GM23248 (cell line): ENCODE measurements at regions not wholly inside any gene's neighbourhood (a gene's known extent, or its start where the extent isn't known, plus 50 kb on each side); places are given as distances from the start of the nearest gene placed in this dataset.

Source experiments
- DNase-seq: peaks from one replicate; pipeline ENCODE4 v3.0.0-alpha.2; 2015
- H2AFZ ChIP-seq: fragments of 200-600 bp; sonication (generic); 2 replicates; pipeline ENCODE4 v1.6.1; 2016; ENCODE audit warnings: antibody characterized with exemption
- H3F3A ChIP-seq: fragments of 200-600 bp; sonication (generic); 2 replicates; pipeline ENCODE4 v1.6.1; 2016; ENCODE audit warnings: mild to moderate bottlenecking, antibody characterized with exemption, mixed run types; ENCODE audit not compliant: insufficient read depth
- H3K27ac ChIP-seq: fragments of 200-600 bp; sonication (generic); 2 replicates; pipeline ENCODE4 v1.5.1; 2016; ENCODE audit warnings: mild to moderate bottlenecking
- H3K27me3 ChIP-seq: fragments of 200-600 bp; sonication (generic); replicated peaks from 2 replicates; pipeline ENCODE4 v1.6.1; 2016; ENCODE audit warnings: mild to moderate bottlenecking; ENCODE audit not compliant: insufficient read depth
- H3K36me3 ChIP-seq: fragments of 200-600 bp; sonication (generic); 2 replicates; pipeline ENCODE4 v1.6.1; 2016; ENCODE audit warnings: low read depth, mild to moderate bottlenecking
- H3K4me1 ChIP-seq: fragments of 200-600 bp; sonication (generic); 2 replicates; pipeline ENCODE4 v1.6.1; 2016; ENCODE audit warnings: mild to moderate bottlenecking; ENCODE audit not compliant: insufficient read depth
- H3K4me2 ChIP-seq: fragments of 200-600 bp; sonication (generic); one replicate; pipeline ENCODE4 v1.6.1; 2016; ENCODE audit warnings: mild to moderate bottlenecking; ENCODE audit not compliant: unreplicated experiment
- H3K4me3 ChIP-seq: fragments of 200-600 bp; sonication (generic); 2 replicates; pipeline ENCODE4 v1.5.1; 2016; ENCODE audit warnings: mild to moderate bottlenecking
- H3K79me2 ChIP-seq: fragments of 200-600 bp; sonication (generic); 2 replicates; pipeline ENCODE4 v1.6.1; 2016; ENCODE audit warnings: mild to moderate bottlenecking; ENCODE audit not compliant: insufficient read depth
- H3K9ac ChIP-seq: fragments of 200-600 bp; sonication (generic); 2 replicates; pipeline ENCODE4 v1.6.1; 2016; ENCODE audit warnings: mild to moderate bottlenecking
- H3K9me2 ChIP-seq: fragments of 200-600 bp; sonication (generic); 2 replicates; pipeline ENCODE4 v1.6.1; 2016; ENCODE audit warnings: mixed run types, mild to moderate bottlenecking, moderate library complexity; ENCODE audit not compliant: insufficient read depth
- H3K9me3 ChIP-seq: fragments of 200-600 bp; sonication (generic); one replicate; pipeline ENCODE4 v1.6.1; 2017; ENCODE audit warnings: low read depth
- H4K20me1 ChIP-seq: fragments of 200-600 bp; sonication (generic); 2 replicates; pipeline ENCODE4 v1.6.0; 2016; ENCODE audit not compliant: insufficient read depth
- EZH2 ChIP-seq: fragments of 200-600 bp; sonication (generic); IDR thresholded peaks from 2 replicates; pipeline ENCODE4 v1.6.1; 2018; ENCODE audit warnings: antibody characterized with exemption, mild to moderate bottlenecking; ENCODE audit not compliant: insufficient read depth, poor library complexity, severe bottlenecking
- EZH2phosphoT487 ChIP-seq: fragments of 200-600 bp; sonication (generic); IDR thresholded peaks from 2 replicates; pipeline ENCODE4 v1.6.1; 2018; ENCODE audit warnings: antibody characterized with exemption, moderate library complexity, mild to moderate bottlenecking, low read depth; ENCODE audit not compliant: insufficient read depth
- WGBS, 2 experiments: methylation state at CpG; one replicate each; pipeline ENCODE4 v1.1.6; 2015 to 2017; ENCODE audit warnings: low lambda C conversion rate in 2 of 2, low coverage in 1 of 2; ENCODE audit errors: missing lambda C conversion rate in 2 of 2; 5-methylcytosine and 5-hydroxymethylcytosine counted together
- in situ Hi-C: fragments of 300-500 bp; cut with MboI; formaldehyde crosslinking; loops from 2 replicates; pipeline ENCODE4 v1.15.0; 2020

DNA sequence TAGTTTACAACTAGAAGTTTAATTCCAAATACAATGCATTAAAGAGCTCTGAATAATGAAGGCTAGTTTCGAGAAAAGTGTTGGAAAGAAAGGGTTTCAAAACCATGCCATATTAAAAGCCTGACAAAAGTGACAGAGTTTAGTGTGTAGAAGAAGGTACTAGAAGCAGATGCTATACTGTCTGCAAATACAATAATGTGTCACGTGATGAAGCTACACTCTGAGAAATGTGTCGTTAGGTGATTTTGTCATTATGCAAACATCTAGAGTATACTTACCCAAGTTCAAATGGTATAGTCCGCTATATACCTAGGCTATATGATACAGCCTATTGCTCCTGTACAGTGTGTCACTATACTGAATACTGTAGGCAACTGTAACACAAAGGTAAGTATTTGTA, 494.1 kb downstream of the TLE1 start:
- no peaks in the 10 kb centered on the region for H3K9me2 ChIP-seq
- no peaks in the 10 kb centered on the region for H3K9me3 ChIP-seq
- no peaks in the 10 kb centered on the region for H3K36me3 ChIP-seq
- no peak overlapping the region for H3K4me2 ChIP-seq
- no peaks in the 10 kb centered on the region for H3F3A ChIP-seq
- H3K27ac ChIP-seq = no peak overlapping the region
- 51 to 52% methylated on average over 4 of the region's 4 CpGs for WGBS, 2 experiments
- no peaks in the 10 kb centered on the region for H4K20me1 ChIP-seq
- no peaks in the 10 kb centered on the region for H3K79me2 ChIP-seq
- H3K27me3 ChIP-seq = no peaks in the 10 kb centered on the region
- in situ Hi-C loops = no loop called here
- no peak overlapping the region for H3K9ac ChIP-seq
- no peak for DNase-seq
- TF ChIP-seq EZH2 (no peak), EZH2phosphoT487 (no peak)
- no peaks in the 10 kb centered on the region for H3K4me1 ChIP-seq
- no peak overlapping the region for H2AFZ ChIP-seq
- no peak overlapping the region for H3K4me3 ChIP-seq

DNA sequence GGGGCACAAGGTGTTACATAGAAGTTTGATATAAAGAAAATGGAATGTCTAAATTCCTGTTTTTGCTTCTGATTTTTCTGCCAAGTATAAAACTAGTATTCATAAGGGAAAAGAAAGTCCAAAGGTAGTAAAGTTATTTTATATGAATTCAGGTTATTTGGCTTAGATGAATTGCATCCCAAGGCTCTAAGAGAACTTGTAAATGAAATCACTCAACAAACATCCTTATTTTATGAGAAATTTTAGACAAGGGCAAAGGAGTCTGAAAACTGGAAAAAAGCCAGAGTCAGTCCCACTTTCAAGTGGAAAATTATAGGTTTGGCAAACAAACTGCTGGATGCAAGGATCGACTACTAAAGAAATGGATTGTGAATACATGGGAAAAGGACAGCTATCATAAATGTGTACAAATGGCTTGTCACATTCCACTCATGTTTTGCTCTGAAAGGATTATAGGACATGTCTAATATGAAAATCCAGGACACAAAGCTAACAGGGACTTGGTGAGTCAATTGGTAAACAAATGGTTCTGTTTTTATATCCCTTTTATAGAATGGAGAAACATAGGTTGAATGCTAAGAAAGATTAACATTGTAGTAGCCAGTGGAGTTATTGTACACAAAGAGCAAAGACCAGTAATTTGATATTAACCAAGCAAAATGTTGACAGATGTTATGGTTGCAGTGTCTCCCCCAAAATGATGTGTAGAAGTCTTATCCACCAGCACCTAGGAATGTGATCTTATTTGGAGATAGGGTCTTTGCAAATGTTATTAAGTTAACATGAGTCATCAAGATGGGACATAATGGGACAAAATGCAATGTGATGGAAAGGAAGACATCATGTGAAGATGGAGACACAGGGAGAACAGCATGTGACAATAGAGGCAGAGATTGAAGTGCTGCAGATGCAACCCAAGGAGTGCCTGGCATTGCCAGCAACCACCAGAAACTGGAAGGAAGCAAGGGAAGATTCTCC, 495.7 kb downstream of the TLE1 start:
- Histone ChIP-seq H3F3A (no peaks in the 10 kb centered on the region), H3K36me3 (no peaks in the 10 kb centered on the region), H4K20me1 (no peaks in the 10 kb centered on the region), H3K27me3 (no peaks in the 10 kb centered on the region), H3K27ac (no peak overlapping the region), H3K4me2 (no peak overlapping the region), H3K9me2 (no peaks in the 10 kb centered on the region), H3K79me2 (no peaks in the 10 kb centered on the region), H3K4me3 (no peak overlapping the region), H3K9me3 (no peaks in the 10 kb centered on the region), H3K9ac (no peak overlapping the region), H2AFZ (no peak overlapping the region), H3K4me1 (no peaks in the 10 kb centered on the region)
- in situ Hi-C loops = no loop called here
- DNase-seq = no peak
- WGBS, 2 experiments = 36 to 42% methylated on average over 1 of the region's 1 CpG
- TF ChIP-seq EZH2phosphoT487 (no peak), EZH2 (no peak)

DNA sequence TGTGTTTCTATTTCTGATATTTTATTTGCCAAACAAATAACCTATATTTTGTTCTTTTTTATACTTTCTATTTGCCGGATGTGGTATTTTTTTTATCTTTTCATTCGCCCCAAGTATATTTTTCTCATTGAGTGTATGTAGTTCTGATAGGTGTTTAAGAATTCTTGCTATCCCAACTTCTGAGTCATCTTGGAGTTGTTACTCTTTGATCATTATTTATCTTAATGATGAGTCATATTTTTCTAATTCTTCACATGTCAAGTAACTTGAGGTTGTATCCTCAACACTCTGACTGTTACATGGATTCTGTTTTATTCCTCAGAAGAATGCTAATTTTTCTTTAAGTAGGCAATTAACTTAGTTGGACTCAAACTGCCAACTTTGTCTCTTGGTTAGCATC, 498.1 kb downstream of the TLE1 start:
- no peak overlapping the region for H3K4me3 ChIP-seq
- in situ Hi-C loops = no loop called here
- no peak overlapping the region for H2AFZ ChIP-seq
- H3K36me3 ChIP-seq = no peaks in the 10 kb centered on the region
- 54 to 56% methylated on average over 2 of the region's 2 CpGs for WGBS, 2 experiments
- no peaks in the 10 kb centered on the region for H3K9me3 ChIP-seq
- H3K9me2 ChIP-seq = no peaks in the 10 kb centered on the region
- no peaks in the 10 kb centered on the region for H3K79me2 ChIP-seq
- H4K20me1 ChIP-seq = no peaks in the 10 kb centered on the region
- no peak for TF ChIP-seq EZH2phosphoT487
- TF ChIP-seq EZH2 = no peak
- no peak overlapping the region for H3K4me2 ChIP-seq
- H3F3A ChIP-seq = no peaks in the 10 kb centered on the region
- no peak overlapping the region for H3K9ac ChIP-seq
- no peak overlapping the region for H3K27ac ChIP-seq
- no peaks in the 10 kb centered on the region for H3K4me1 ChIP-seq
- DNase-seq = no peak
- H3K27me3 ChIP-seq = no peaks in the 10 kb centered on the region

DNA sequence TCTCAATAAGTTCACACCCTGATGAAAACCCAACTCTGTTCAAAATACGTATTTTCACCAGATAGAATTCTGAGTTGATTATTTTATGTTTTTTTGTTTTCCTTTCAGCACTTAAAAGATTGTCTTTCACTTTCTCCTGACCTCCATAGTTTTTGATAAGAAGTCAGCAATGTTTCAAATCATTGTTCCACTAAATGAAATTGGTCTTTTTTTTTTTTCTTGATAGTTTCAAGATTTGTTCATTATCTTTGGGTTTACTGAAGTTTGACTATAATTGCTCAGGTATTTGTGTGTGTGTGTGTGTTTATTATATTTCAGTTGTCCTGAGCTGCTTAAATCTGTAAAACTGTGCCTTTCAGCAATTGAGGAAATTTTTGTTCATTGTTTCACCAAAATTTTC, 498.7 kb downstream of the TLE1 start:
- H2AFZ ChIP-seq = no peak overlapping the region
- DNase-seq = no peak
- H3K4me3 ChIP-seq = no peak overlapping the region
- no peak overlapping the region for H3K9ac ChIP-seq
- H3F3A ChIP-seq = no peaks in the 10 kb centered on the region
- no peaks in the 10 kb centered on the region for H3K27me3 ChIP-seq
- H3K9me3 ChIP-seq = no peaks in the 10 kb centered on the region
- no peaks in the 10 kb centered on the region for H3K79me2 ChIP-seq
- 32 to 42% methylated on average over 1 of the region's 1 CpG for WGBS, 2 experiments
- no peak overlapping the region for H3K4me2 ChIP-seq
- H3K27ac ChIP-seq = no peak overlapping the region
- TF ChIP-seq EZH2 = no peak
- no peak for TF ChIP-seq EZH2phosphoT487
- H3K36me3 ChIP-seq = no peaks in the 10 kb centered on the region
- H4K20me1 ChIP-seq = no peaks in the 10 kb centered on the region
- no peaks in the 10 kb centered on the region for H3K9me2 ChIP-seq
- in situ Hi-C loops = no loop called here
- no peaks in the 10 kb centered on the region for H3K4me1 ChIP-seq
